Rectal smooth muscle tissue (tissue), 1 donor: ENCODE measurements at regions not wholly inside any gene's neighbourhood (a gene's known extent, or its start where the extent isn't known, plus 50 kb on each side); places are given as distances from the start of the nearest gene placed in this dataset.

Experiments used
- H3K27ac ChIP-seq: one replicate; pipeline ENCODE4 v1.7.0; 2013; ENCODE audit warnings: low read depth, low read length, inconsistent platforms
- H3K27me3 ChIP-seq: one replicate; pipeline ENCODE4 v1.7.0; 2013; ENCODE audit warnings: low read length; ENCODE audit not compliant: control insufficient read depth, insufficient read depth
- H3K36me3 ChIP-seq: one replicate; pipeline ENCODE4 v1.7.0; 2013; ENCODE audit warnings: low read length; ENCODE audit not compliant: control insufficient read depth, insufficient read depth
- H3K4me1 ChIP-seq: one replicate; pipeline ENCODE4 v1.7.0; 2013; ENCODE audit warnings: low read length; ENCODE audit not compliant: control insufficient read depth, insufficient read depth
- H3K4me3 ChIP-seq: one replicate; pipeline ENCODE4 v1.7.0; 2013; ENCODE audit warnings: low read length
- H3K9ac ChIP-seq: one replicate; pipeline ENCODE4 v1.7.0; 2013; ENCODE audit warnings: low read length

- Histone ChIP-seq H3K27ac (no peak overlapping the region), H3K9ac (no peak overlapping the region), H3K36me3 (no peaks in the 10 kb centered on the region), H3K4me3 (no peak overlapping the region), H3K4me1 (no peaks in the 10 kb centered on the region), H3K27me3 (no peaks in the 10 kb centered on the region)
These were observed 242.4 kb downstream of the NFATC2 start for GRCh38 chr20:51300104-51300503.

GRCh38 chr20:51299413-51299812 lies 243.1 kb downstream of the NFATC2 start:
- H3K4me3 ChIP-seq: no peak overlapping the region
- H3K36me3 ChIP-seq: no peaks in the 10 kb centered on the region
- no peaks in the 10 kb centered on the region for H3K27me3 ChIP-seq
- H3K27ac ChIP-seq: no peak overlapping the region
- no peaks in the 10 kb centered on the region for H3K4me1 ChIP-seq
- no peak overlapping the region for H3K9ac ChIP-seq

- Histone ChIP-seq H3K9ac (no peak overlapping the region), H3K4me1 (no peaks in the 10 kb centered on the region), H3K36me3 (no peaks in the 10 kb centered on the region), H3K4me3 (no peak overlapping the region), H3K27ac (no peak overlapping the region), H3K27me3 (no peaks in the 10 kb centered on the region)
These were observed 244.3 kb downstream of the NFATC2 start for GRCh38 chr20:51298141-51298749.

- no peaks in the 10 kb centered on the region for H3K27me3 ChIP-seq
- H3K4me1 ChIP-seq: no peaks in the 10 kb centered on the region
- H3K27ac ChIP-seq: no peak overlapping the region
- H3K4me3 ChIP-seq: no peak overlapping the region
- no peak overlapping the region for H3K9ac ChIP-seq
- H3K36me3 ChIP-seq: no peaks in the 10 kb centered on the region
These were observed 254.7 kb downstream of the NFATC2 start for GRCh38 chr20:51287628-51288413.

- Histone ChIP-seq H3K27ac (no peak overlapping the region), H3K9ac (no peak overlapping the region), H3K4me3 (no peak overlapping the region), H3K27me3 (no peaks in the 10 kb centered on the region), H3K36me3 (no peaks in the 10 kb centered on the region), H3K4me1 (no peaks in the 10 kb centered on the region)
These were observed 255.8 kb downstream of the NFATC2 start for GRCh38 chr20:51286758-51287157.

GRCh38 chr20:51285684-51286083 lies 256.8 kb downstream of the NFATC2 start:
- H3K4me1 ChIP-seq: no peaks in the 10 kb centered on the region
- H3K4me3 ChIP-seq: no peak overlapping the region
- no peak overlapping the region for H3K27ac ChIP-seq
- no peaks in the 10 kb centered on the region for H3K36me3 ChIP-seq
- H3K27me3 ChIP-seq: no peaks in the 10 kb centered on the region
- no peak overlapping the region for H3K9ac ChIP-seq

GRCh38 chr20:51284871-51285270 lies 257.6 kb downstream of the NFATC2 start:
- Histone ChIP-seq H3K9ac (no peak overlapping the region), H3K36me3 (no peaks in the 10 kb centered on the region), H3K4me1 (no peaks in the 10 kb centered on the region), H3K27me3 (no peaks in the 10 kb centered on the region), H3K27ac (no peak overlapping the region), H3K4me3 (no peak overlapping the region)

GRCh38 chr20:51284176-51284575 lies 258.3 kb downstream of the NFATC2 start:
- Histone ChIP-seq H3K27ac (no peak overlapping the region), H3K4me3 (no peak overlapping the region), H3K27me3 (no peaks in the 10 kb centered on the region), H3K9ac (no peak overlapping the region), H3K4me1 (no peaks in the 10 kb centered on the region), H3K36me3 (no peaks in the 10 kb centered on the region)

- H3K27ac ChIP-seq: no peak overlapping the region
- no peak overlapping the region for H3K9ac ChIP-seq
- H3K4me3 ChIP-seq: no peak overlapping the region
- H3K4me1 ChIP-seq: no peaks in the 10 kb centered on the region
- no peaks in the 10 kb centered on the region for H3K27me3 ChIP-seq
- H3K36me3 ChIP-seq: no peaks in the 10 kb centered on the region
These were observed 258.6 kb upstream of the KCNG1 start for GRCh38 chr20:51281521-51281920.

DNA sequence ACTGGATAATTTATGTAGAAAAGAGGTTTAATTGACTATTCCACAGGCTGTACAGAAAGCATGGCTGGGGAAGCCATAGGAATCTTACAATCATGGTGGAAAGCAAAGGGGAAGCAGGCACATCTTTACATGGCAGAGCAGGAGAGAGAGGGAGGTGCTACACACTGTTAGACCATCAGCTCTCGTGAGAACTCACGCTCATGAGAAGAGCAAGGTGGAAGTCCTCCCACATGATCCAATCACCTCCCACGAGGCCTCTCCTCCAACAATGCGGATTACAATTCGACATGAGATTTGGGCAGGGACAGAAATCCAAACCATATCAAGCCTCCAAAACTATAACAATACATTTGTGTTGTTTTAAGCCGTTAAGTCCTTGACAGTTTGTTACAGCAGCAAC lies 257.1 kb upstream of the KCNG1 start:
- H3K27ac ChIP-seq: no peak overlapping the region

GRCh38 chr20:51277961-51278360 lies 255.1 kb upstream of the KCNG1 start:
- Histone ChIP-seq H3K4me3 (no peak overlapping the region), H3K36me3 (no peaks in the 10 kb centered on the region), H3K4me1 (no peaks in the 10 kb centered on the region), H3K27ac (no peak overlapping the region), H3K27me3 (peaks cover 3% of the 10 kb centered on the region), H3K9ac (no peak overlapping the region)

More for the DNA sequence above, 257.1 kb upstream of the KCNG1 start:
- Histone ChIP-seq H3K27me3 (peaks cover 3% of the 10 kb centered on the region), H3K4me1 (no peaks in the 10 kb centered on the region), H3K36me3 (no peaks in the 10 kb centered on the region), H3K4me3 (no peak overlapping the region), H3K9ac (no peak overlapping the region)

GRCh38 chr20:51276296-51276695 lies 253.4 kb upstream of the KCNG1 start:
- Histone ChIP-seq H3K4me1 (no peaks in the 10 kb centered on the region), H3K27ac (no peak overlapping the region), H3K9ac (no peak overlapping the region), H3K27me3 (peaks cover 3% of the 10 kb centered on the region), H3K36me3 (no peaks in the 10 kb centered on the region), H3K4me3 (no peak overlapping the region)

DNA sequence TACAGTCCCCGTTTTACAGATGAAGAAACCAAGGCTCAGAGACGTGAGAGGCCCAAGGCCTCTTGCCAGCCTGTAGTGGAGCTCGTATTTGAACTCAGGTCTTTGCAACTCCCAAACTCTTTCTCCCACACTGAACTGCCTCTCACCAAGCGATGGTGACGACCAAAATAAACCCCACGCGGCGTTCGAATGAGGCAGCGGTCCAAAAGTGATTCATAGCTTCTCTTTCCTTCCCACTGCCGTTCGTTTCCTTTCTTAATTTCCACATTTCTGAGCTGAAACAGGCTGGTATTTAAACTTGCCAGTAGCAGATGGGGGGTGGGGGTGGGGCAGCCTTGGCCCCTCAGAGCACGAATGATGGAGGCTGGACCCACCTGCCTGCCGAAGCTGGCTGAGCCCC lies 252.9 kb upstream of the KCNG1 start:
- H3K9ac ChIP-seq: no peak overlapping the region
- no peak overlapping the region for H3K4me3 ChIP-seq
- peaks cover 3% of the 10 kb centered on the region for H3K27me3 ChIP-seq
- H3K27ac ChIP-seq: no peak overlapping the region
- no peaks in the 10 kb centered on the region for H3K4me1 ChIP-seq
- H3K36me3 ChIP-seq: no peaks in the 10 kb centered on the region
